ENCODE measurements at regions not wholly inside any gene's neighbourhood (a gene's known extent, or its start where the extent isn't known, plus 50 kb on each side); places are given as distances from the start of the nearest gene placed in this dataset.
"Not testable (repeated sequence)": the region's sequence is repeated elsewhere in the genome, so short reads cannot be mapped to it uniquely, and the experiment has no call there.

DNA sequence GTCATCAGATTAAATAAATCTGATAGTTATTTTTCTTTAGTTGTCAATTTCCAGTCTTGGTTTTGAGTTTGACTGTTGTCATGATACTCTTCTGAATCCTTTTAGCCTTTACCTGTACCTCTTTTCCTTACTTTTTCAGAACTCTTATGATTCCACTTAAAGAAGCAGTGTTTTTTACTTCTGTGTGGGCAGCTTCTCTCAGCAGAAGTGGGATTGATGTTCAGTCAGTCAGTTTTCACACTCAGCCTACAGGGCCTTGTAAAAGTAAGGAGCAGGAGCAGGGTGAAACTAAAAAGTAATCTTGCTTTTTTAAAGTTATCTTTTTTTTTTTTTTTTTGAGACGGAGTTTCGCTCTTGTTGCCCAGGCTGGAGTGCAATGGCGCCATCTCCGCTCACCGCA is 75.1 kb downstream of the HAUS1 start:
- DNase-seq, result no peak

DNA sequence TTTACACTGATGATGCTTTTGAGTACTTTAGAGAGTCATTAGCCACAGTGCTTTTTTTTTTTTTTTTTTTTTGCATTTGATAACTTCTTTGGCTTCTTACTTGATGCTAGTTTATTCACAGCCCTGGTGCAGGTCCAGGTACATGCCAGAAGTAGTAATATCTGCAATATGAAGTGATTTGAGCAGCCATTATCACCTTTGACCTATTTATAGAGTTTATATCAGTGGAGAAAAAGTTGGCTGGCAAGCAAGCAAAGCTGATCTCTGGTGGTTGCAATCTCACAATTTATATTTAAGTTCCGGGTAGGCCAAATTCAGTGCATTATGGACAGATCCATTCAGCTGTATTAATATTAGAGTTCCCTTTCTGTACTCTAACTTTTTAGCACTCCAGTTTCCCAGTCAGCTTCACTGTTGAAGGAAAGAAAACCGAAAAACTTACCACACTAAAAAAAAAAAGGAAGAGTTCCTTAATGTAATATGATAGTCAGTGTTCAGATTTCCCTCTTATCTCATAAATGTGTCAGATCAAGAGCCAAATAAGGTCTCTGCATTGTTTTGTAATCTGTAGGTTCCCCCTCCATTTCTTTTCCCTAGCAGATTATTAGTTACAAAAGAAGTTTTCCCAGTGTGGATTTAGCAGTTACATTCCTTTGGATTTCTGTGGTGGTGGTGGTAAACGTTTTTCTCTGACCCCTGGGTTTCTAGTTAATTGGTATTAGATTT is 78.6 kb downstream of the HAUS1 start:
- DNase-seq, result no peak

DNA sequence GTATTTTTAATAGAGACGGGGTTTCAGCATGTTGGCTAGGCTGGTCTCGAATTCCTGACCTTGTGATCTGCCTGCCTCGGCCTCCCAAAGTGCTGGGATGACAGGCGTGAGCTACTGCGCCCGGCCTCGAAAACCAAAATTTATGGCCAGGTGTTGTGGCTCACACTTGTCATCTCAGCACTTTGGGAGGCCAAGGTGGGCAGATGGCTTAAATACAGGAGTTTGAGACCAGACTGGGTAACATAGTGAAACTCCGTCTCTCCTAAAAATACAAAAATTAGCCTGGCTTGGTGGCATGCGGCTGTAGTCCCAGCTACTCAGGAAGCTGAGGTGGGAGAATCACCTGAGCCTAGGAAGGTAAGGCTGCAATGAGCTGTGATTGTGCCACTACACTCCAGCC is 80.1 kb downstream of the HAUS1 start:
- not testable (repeated sequence) for DNase-seq

DNA sequence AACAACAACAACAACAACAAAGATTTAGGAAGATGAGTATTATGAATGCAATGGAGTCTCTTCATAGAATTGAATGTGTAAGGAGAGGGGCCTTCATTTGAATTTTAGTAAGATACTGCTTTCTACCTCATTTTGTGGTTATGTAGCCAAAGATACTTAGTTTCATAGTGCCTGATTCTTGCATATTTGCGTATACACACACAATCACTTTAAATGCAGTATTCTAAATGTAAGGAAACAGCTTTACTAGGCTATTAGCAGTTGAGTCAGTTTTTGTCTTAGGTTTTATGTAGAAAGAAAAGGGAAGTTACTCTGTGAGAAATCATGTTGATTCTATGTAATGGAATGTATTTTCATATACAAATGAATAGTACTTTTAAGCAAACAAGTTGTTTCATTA is 80.5 kb downstream of the HAUS1 start:
- DNase-seq, result no peak

DNA sequence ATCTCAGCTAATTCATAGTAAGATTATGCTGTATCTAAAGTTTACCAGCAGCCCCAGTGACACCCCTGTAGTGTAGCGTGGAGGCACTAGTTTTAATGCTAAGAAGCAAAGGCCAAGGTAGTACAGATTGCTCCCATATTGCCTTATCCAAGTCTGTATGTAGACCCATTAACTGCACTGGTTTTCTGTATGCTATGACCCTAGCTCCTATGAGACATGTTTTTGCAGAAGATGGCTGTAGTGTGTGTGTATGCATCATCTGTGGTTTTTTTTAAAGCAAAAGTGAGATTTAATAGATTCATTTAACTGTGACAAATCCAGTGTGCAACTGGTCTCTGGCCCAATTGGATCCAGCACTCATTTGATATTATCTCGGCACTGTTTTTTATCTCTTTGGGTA is 86.5 kb downstream of the HAUS1 start:
- no peak for DNase-seq

DNA sequence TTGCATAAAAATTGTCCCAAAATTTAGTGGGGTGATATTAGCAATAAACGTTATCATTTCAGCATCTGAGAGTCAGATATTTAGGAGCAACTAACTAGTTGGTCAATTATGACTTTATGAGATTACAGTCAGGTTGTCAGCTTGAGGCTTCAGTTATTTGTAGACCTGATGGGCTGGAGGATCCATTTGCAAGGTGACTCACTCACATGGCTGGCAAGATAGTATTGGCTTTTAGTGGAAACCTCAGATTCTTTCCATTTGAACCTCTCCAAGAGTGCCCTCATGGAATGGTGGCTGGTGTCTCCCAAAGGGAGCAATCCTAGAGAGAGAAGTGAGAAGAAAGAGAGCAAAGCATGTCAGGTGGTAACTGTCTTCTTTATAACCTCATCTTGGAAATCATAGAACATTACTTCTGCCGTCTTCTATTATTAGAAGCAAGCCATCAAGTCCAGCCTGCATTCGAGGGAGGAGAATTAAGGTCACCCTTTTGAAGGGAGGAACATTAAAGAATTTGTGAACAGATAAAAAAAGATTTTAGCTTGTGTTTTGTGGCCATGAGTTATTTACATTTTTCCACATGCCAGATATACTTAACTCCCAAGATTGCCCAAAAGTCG is 92.5 kb downstream of the HAUS1 start:
- DNase-seq, result no peak

DNA sequence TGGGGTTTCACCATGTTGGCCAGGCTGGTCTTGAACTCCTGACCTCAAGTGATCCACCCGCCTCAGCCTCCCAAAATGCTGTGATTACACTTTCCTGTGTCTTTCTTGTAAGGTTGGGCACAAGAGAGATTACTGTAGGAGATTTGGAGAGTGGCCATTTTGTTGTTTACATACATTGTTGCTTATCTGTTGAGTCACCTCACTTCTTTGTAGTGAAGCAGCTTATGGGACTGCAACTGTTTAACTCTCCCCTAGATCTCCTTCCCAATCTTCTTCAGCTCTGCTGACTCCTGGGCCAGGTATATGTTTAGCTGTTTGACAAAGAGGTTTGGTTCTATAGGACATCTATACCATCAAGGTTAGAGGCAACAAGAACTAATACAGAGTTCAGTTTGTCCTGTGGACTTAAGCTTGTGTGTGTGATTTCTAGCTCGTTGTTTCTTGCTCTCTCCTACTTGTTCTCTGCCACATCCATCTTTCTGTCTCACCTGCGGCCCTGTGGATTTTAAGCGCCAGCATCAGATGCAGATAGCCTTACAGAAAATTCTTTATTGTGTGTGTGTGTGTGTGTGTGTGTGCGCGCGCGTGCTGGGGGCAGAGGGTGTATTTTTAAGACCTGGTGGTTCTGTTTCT is 95.4 kb downstream of the HAUS1 start:
- DNase-seq, result no peak

DNA sequence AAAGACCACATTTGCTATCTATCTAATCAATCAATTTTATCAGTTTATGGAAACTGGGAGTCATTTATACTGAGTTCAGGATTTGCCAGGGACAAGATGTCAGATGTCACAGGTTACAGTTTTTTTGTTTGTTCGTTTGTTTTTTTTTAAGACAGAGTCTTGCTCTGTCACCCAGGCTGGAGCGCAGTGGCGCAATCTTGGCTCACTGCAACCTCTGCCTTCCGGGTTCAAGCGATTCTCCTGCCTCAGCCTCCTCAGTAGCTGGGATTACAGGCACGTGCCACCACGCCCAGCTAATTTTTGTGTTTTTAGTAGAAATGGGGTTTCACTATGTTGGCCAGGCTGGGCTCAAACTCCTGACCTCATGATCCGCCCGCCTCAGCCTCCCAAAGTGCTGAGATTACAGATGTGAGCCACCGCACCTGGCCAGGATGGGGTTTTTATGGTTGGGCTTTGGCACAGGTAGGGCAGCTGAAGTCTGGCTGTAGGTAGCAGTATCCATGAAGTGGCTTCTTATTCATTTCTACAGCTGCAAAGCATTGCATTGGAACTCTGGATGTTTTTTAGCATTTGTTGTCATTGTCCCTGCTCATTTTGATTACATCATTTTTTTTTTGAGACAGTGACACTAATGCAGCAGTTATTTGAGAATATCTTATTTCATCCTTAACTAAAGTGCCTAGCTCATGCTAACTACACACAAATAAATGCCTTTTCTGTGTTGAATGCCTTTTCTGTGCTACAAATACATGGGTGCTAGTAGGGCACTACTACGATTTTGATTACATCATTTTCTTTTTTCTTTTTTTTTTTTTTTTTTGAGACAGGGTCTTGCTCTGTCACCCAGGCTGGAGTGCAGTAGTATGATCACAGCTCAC is 96.2 kb downstream of the HAUS1 start:
- DNase-seq, result not testable (repeated sequence)

DNA sequence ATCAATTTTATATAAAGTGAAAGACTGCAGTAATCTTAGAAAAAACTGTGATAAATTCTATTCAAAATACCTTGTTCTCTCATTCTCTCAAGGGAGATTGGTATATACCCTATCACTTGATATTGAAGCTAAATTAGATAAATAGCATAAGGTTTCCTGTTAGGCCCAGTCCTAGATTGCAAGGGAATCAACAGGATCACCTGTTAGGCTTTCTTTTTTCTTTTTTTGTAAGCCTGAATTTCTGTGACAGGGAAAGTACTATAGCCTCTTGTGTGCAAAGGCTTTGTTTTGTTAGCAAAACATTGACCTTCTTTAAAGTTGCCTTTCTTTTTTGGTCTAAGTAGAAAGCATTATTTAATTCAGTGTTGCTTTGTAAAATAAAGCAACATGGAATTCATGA is 100.0 kb downstream of the HAUS1 start:
- DNase-seq, result no peak

DNA sequence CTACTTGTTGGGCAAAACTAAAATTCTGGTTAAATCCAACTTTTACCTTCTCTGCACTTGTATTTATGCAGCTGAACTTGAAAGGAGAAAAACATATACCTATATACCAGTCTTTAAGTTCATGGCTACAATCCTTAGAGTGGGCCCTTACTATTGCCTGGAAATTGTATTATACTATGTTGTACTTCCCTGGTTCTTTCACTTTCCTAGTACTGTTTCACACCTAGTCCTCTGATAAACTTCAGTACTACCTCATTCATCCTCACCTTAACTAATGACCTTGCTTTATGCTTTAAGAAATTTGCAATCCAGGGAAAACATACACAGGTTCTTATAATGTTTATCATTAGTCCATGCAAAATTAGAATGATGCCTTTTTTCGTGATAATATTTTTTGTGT is 103.8 kb downstream of the HAUS1 start:
- DNase-seq, result no peak

DNA sequence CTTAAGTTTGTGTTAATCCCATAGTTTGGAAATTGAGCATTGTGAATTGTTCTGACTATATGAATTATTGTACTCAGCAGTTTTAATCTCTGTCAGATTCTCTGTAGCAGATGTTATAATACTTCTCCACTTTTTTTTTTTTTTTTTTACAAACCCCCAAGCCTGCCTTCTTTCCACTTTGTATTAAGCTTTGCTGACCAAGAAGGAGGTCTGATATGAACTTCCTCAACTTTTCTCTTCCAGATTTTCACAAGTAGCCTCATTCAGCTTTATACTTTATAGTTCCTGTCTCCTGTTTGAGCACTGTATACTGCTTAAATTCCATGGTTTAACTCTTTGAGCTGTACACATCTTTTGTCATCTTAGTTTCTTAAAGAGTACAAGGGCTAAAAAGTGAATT is 105.0 kb downstream of the HAUS1 start:
- DNase-seq, result no peak

DNA sequence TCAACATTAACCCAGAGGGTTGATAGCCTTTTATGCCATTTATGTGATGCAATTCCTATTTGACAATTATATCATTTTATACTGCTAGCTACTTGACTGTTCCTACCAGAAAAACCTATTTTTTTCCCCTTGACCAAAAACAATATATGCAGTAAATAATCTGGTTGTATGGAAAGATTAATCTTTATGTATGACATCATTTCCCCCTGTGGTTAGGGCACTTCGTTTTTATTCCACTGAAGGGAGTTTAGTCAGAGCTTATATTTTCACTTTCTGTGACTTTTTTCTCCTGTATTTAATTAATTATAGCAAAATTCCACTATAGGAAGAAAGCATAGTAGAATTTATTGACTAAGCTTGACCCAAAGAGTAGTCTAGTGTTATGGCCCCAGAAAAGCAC is 107.6 kb downstream of the HAUS1 start:
- DNase-seq, result no peak

DNA sequence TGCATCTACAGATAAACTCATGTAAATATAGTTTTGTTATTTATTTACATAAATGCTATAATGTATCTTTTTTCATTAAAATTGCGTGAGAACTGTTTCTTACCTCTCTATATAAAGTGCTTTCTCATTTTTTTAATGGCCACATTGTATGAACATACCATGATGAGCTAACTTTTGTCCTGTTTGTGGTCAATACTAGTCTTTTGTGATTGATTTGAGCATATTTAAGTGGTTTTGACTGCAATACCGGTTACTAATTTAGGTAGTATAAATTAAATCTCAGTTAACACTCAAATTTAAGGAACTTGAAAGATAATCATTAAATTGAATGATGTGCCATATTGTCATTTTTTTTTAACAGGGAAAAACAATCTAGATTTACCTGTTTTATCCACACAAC is 108.2 kb downstream of the HAUS1 start:
- no peak for DNase-seq

DNA sequence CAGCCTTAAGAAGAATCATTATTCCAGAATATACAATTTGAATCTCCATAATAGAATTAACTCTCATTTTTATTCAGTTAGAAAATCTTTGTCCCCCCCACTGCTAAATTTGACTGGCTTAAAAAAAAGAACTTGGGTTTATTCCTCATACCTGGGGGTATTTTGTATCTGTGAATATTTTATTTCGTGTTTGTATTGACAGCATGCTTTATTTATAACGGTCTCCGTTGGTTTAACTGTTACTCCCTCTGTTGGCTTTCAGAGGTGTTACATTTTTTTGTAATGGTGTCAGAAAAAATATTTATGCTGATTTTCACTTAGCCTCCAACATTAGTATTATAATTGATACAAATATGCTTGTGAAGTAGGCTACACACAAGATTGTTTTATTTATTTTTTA is 109.1 kb downstream of the HAUS1 start:
- no peak for DNase-seq

DNA sequence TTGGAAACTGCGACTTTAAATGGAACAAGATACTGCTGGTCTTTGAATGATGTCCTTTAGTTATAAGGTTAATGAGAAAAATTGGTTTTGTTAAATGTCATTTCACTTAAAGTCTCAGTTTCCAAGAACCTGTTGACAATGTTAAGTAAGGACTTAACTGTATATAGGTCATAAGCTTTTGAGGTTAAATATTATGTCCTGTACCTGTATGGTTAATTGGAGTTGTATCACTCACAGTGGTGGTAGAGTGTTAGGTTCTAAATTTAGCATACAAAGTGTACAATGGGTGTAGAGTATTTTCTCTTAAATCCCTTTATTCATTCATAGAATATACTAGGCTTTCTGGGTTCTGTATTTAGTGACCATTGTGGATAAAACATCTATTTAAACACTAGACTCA is 110.2 kb downstream of the HAUS1 start:
- DNase-seq, result no peak

DNA sequence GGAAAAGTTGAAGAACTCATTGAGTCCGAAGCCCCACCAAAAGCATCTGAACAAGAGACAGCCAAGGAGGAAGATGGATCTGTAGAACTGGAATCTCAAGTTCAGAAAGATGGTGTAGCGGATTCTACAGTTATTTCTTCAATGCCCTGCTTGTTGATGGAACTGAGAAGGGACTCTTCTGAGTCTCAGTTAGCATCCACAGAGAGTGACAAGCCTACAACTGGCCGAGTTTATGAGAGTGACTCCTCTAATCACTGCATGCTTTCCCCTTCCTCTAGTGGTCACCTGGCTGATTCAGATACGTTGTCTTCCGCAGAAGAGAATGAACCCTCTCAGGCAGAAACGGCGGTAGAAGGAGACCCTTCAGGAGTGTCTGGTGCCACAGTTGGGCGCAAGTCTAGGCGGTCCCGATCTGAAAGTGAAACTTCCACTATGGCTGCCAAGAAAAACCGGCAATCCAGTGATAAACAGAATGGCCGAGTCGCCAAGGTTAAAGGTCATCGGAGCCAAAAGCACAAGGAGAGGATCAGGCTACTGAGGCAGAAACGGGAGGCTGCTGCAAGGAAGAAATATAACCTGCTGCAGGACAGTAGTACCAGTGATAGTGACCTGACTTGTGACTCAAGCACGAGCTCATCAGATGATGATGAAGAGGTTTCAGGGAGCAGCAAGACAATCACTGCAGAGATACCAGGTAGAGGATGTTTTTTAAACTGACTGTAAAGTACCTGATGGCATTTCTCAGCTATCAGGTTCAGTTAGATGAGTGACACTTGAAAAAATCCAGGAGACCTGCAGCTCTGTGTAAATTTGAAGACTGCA is 111.9 kb downstream of the HAUS1 start:
- DNase-seq, result no peak

DNA sequence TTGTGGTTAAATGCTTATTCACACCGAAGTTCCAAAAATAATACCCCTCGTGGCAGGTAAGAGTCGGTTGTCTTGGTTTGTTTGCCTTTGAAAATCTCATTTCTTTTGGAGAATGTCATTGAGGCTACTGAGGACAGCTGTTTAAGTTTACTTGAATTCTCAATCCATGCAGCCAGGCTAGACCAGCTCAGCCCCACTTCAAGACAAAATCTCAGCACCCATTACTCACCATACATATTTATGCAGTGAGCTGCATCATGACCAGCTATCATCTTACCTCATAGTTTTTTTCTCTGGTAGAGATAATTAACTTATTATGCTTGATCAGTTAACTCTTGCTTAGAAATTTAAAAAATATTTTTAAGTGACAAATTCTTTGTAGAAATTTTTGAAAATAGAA is 115.9 kb downstream of the HAUS1 start:
- DNase-seq, result no peak

DNA sequence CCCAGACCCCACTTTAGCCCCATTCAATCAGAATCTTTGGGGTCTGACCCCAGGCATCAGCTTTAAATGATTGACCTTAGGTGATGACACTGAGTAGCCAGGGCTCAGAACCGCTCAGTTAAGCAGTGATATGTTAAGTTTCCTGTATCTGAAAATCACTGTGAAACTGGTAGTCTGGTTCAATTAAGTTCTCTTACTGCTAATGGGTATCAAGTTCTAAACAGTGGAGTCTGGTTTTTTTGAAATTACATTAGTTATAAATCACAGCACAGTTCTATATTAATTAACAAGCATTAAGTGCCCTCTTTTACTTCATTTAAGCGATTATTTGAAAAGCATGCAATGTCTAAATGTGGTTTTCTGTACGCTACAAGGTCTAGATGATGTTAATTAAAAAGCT is 117.9 kb downstream of the HAUS1 start:
- DNase-seq, result no peak

DNA sequence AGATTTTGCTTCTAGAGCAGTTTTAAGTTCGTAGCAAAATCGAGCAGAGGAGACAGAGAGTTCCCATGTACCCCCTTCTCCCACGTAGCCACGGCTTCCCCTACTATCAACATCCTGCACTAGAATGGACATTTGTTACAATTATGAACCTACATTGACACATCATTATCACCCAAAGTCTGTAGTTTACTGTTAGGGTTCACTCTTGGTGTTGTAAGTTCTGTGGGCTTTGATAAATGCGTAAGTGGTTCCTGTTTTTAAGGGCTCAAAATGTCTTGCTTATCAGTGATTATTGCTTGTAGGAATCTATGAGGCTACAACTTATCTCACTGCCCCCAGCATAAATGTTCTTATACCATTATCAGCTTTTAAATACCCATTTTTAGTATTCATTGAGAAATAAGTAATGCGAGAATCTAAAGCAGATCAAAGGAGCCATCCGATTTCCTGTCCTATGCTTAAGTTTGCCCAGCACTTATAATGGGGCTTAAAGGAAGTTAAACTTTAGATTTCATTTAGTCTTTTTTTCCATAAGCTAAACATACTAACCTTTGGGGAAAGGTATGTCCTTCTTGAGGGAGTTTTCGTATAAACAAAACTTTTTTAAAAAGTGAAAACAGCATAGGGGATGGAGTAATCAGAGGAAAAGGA is 118.7 kb downstream of the HAUS1 start:
- DNase-seq, result no peak

DNA sequence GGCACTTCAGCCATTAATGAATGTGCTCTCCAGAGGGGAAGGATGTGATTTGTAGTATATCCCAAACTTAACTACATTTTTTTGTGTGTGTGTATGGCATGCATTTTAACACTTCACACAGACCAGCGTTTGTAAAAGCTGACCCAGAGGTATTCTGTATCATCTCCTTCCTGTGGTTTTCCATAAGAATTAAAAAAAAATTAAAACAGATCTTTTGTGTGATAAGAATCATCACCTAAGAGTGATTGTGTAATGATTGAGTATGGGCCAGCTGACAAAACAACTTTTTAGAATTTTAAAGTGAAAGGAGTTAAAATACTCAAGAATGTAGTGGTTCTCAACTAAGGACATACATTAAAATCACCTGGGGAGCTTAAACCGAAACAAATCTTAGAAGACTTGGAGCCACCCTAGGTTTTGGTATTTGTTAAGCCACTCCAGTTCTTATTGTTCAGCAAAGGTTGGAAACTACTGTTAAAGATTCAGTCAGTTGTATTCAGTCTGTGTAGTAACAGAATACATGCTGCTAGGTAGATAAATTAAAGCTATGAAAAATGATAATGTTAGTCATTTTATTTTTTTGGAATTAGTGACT is 120.1 kb downstream of the HAUS1 start:
- no peak for DNase-seq

DNA sequence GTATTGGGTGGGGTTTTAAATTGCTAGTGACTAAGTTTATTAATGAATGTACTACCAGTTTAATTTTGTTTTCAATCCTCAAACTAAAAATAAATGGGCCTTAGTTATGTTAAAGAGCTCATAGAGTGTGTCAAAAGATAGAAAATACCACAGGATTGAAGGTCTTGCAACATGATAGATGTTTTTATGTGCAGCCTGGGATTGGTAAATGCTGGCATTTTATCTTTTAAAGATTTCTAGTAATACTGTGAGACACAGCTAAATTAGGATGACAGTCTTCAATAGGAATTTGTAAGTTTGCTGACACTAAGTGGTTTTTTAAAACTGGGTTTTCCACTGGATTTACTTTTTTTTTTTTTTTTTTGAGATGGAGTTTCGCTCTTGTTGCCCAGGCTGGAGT is 122.3 kb downstream of the HAUS1 start:
- no peak for DNase-seq

DNA sequence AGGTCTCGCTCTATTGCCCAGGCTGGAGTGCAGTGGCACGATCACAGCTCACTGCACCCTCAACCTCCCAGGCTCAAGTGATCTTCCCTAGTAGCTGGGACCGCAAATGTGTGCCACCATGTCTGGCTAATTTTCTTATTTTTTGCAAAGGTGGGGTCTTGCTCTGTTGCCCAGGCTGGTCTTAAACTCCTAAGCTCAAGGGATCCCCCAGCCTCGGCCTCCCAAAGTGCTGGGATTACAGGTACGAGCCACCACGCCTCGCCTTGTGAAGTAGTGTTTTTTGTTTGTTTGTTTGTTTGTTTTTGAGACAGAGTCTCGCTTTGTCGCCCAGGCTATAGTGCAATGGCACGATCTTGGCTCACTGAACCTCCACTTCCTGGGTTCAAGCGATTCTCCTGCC is 125.5 kb downstream of the HAUS1 start:
- DNase-seq, result not testable (repeated sequence)

Data from NCI-H1105 (cell line).